NB4 (cell line): ENCODE measurements at regions not wholly inside any gene's neighbourhood (a gene's known extent, or its start where the extent isn't known, plus 50 kb on each side); places are given as distances from the start of the nearest gene placed in this dataset.

Experiments used
- MYC ChIP-seq: IDR thresholded peaks from 2 replicates; pipeline ENCODE4 v1.6.1; 2011; ENCODE audit warnings: low read depth, low read length
- POLR2A ChIP-seq: IDR thresholded peaks from 2 replicates; pipeline ENCODE4 v1.6.1; 2011; ENCODE audit warnings: mild to moderate bottlenecking; ENCODE audit not compliant: insufficient read length; ENCODE audit errors: extremely low read depth
- TF ChIP-seq, protein P1 (sequence below): IDR thresholded peaks from one replicate; pipeline ENCODE4 v1.5.1; 2012; ENCODE audit warnings: low read depth, low read length
- TF ChIP-seq, protein P2 (sequence below): IDR thresholded peaks from 2 replicates; pipeline ENCODE4 v1.6.1; 2011; ENCODE audit warnings: low read depth, low read length

DNA sequence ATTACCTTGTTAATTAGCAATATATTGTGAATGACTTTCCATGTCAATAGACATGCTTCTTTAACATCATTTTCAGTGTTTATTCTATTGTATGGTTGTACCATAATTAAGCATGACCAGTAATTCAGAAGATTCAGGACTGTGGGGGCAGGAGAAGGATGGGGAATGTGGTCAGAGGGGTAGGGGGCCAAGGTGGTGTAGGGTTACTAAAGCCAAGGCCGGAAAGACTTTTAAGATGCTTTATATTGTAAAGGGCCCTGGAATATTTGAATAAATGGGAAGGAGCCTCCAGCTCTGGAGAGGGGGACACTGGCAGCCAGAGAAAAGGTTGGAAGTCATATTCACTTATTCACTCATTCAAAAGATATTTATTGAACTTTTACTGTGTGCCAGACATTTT lies 115.7 kb downstream of the FGF18 start:
- TF ChIP-seq, protein P1, sequence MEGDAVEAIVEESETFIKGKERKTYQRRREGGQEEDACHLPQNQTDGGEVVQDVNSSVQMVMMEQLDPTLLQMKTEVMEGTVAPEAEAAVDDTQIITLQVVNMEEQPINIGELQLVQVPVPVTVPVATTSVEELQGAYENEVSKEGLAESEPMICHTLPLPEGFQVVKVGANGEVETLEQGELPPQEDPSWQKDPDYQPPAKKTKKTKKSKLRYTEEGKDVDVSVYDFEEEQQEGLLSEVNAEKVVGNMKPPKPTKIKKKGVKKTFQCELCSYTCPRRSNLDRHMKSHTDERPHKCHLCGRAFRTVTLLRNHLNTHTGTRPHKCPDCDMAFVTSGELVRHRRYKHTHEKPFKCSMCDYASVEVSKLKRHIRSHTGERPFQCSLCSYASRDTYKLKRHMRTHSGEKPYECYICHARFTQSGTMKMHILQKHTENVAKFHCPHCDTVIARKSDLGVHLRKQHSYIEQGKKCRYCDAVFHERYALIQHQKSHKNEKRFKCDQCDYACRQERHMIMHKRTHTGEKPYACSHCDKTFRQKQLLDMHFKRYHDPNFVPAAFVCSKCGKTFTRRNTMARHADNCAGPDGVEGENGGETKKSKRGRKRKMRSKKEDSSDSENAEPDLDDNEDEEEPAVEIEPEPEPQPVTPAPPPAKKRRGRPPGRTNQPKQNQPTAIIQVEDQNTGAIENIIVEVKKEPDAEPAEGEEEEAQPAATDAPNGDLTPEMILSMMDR, result no peak
- no peak for TF ChIP-seq POLR2A
- TF ChIP-seq, protein P2, sequence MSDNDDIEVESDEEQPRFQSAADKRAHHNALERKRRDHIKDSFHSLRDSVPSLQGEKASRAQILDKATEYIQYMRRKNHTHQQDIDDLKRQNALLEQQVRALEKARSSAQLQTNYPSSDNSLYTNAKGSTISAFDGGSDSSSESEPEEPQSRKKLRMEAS, result no peak
- TF ChIP-seq MYC, result no peak
